ENCODE measurements at regions not wholly inside any gene's neighbourhood (a gene's known extent, or its start where the extent isn't known, plus 50 kb on each side); places are given as distances from the start of the nearest gene placed in this dataset.
"Not testable (repeated sequence)": the region's sequence is repeated elsewhere in the genome, so short reads cannot be mapped to it uniquely, and the experiment has no call there.

DNA sequence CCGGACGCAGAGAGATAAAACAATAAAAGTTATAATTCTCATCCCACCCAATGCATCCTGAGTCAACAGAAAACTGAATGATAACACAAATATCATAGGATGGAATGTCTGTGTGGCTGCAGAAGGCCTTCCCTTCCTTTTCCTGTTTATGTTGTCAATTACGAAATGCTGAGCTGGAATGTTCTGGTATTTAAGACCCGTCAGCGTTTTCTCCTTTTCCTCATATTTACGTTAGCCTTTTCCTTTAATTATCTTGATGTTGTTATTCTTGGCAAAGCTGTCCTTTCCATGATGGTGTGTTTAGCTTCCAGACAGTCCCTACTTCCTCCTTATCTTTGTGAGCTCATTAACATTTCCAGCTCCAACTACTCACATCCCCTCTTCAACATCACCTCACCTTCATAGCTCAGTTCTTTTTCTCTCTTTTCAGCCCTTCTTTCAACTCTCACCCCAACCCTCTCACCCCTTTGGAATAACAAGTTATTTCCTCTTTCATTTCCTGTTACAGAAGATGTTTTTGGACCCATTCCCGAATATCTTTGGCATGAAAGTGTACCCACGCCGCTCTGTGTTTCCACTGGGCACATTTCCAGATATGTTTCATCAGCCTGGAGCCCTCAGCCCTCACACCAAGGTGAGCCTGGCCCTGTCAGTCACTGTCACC is 221.6 kb downstream of the NR2F1-AS1 start:
- DNase-seq (ENCODE audit: low read depth in 2 of 3, low spot score in 1 of 3), result no peak

DNA sequence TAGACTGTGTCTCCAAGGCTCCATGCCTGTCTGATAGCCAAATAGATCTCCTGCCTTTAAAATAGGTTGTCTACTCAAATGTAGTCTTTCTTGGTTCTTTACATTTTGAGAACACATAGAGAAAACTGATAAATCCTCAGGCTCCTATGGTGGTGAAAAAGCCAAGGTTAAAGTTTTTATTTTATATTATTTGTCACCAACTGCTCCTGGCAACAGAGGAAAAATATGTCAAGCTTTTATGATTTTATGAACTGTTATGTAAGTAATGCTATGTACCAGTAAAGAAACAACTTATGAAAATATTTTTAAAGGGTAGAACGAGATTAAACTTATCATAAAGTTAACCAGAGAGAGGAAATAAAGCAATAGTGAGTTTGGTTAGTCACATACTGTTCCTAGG is 222.8 kb downstream of the NR2F1-AS1 start:
- DNase-seq (ENCODE audit: low read depth in 2 of 3, low spot score in 1 of 3), result no peak

DNA sequence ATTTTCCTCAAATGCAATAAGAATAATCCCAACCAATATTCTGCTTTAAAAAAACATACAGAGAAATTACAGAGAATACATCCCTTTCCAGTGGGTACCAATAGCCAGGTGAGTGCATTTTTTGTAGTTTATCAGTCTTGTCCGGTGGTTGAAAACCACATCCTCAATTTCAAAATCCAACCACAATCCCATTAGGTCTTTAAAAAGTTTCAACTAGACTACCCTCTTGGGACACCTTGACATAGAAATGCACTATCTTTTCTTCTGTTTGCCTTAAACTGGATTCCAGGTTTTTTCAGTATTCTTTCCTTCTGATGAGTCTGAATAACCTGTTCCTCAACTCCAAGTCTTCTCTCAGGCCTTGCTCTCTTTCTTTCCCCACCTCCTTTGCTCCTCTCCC is 223.3 kb downstream of the NR2F1-AS1 start:
- no peak for DNase-seq (ENCODE audit: low read depth in 2 of 3, low spot score in 1 of 3)

DNA sequence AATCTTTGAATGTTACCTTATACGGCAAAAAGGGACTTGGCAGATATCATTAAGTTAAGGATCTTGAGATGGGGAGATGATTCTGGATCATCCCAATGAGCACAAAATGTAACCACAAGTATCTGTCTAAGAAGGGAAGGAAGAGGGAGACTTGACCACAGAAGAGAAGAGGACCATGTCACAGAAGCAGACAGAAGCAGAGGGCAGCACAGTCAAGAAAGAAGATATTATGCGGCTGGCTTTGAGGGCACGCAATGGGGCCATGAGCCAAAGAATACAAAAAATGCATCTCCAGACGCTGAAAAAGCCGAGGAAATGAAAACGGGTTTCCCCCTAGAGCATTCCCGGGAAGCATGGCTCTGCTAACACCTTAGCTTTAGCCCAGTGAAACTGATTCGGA is 225.3 kb downstream of the NR2F1-AS1 start:
- no peak for DNase-seq (ENCODE audit: low read depth in 2 of 3, low spot score in 1 of 3)

DNA sequence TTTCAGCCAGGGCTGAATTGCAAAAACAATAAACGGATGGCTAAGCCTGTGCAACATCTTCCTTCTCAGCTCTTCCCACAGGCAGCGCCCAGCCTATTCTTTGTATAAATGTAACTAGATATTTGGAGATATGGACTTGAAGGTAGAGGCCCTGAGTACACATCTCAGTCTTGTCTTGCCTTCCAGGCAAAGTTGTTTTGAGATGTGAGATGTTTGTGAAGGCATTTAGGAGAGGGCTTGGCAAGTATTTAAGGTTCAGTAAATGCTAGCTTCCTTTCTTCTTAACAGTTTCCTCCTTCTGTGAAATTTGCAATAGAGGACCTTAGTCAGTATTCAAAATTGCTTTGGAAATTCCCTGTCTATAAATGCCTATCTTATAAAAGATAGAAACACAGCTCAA is 228.8 kb downstream of the NR2F1-AS1 start:
- DNase-seq (ENCODE audit: low read depth in 2 of 3, low spot score in 1 of 3), result no peak

DNA sequence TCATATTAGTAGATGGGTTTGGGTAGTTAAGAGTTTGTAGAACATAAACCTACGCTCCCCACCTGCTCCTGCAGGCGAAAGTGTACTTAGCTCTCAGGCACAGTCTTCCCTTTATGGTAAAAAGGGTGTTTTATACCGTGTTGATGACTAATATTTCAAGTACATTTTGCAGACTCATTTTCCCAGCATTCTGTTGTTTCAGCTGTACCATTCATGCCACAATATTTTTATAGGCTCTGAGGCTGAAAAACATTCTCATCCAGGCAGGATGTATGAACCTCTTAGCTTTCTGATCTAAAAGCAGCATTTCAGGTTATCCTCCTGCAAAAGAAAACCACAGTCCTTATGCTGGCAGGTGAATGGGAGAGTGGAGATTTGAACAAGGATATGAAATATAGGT is 231.4 kb downstream of the NR2F1-AS1 start:
- DNase-seq (ENCODE audit: low read depth in 2 of 3, low spot score in 1 of 3), result no peak

DNA sequence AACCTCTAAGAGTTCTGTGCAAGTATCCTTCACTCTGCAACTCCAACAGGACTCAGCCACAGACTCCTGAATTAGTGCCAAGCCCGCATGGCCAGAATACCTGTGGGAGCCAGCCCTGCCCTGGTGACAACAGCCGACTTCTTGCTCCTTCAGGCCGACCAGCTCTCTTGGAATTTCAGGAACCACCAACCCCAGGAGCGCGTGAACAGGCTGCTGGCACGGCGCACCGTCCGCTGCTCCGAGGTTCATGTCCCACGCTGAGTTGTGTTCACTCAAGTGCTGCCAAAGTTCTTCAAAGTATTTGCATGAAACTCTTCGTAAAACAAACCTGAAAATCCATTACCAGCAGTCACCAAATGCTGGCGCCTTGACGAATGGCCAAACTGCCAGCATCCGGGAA is 232.8 kb downstream of the NR2F1-AS1 start:
- no peak for DNase-seq (ENCODE audit: low read depth in 2 of 3, low spot score in 1 of 3)

DNA sequence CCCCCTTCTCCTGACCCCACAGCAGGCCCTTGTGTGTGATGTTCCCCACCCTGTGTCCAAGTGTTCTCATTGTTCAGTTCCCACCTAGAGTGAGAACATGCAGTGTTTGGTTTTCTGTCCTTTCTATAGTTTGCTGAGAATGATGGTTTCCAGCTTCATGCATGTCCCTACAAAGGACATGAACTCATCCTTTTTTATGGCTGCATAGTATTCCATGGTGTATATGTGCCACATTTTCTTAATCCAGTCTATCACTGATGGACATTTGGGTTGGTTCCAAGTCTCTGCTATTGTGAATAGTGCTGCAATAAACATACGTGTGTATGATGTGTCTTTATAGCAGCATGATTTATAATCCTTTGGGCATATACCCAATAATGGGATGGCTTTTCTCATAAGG is 234.2 kb downstream of the NR2F1-AS1 start:
- not testable (repeated sequence) for DNase-seq (ENCODE audit: low read depth in 2 of 3, low spot score in 1 of 3)

DNA sequence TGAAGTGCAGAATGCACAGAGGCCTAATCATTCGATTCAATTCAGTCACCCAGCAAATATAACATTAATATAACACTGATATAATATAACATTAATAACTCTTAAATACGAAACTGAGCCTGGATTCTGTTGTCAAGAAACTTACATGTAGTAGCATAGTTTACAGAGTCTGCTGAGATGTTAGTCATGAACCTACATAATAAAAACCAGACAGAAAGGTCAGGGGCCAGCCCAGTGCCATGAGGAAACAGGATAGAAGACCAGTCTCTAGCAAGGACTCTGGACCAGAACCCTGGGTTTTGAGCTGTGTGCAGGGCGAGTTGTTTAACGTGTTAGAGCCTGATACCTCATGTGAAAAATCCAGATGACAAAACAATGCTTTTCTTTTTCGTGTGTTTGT is 234.7 kb downstream of the NR2F1-AS1 start:
- DNase-seq (ENCODE audit: low read depth in 2 of 3, low spot score in 1 of 3), result no peak

DNA sequence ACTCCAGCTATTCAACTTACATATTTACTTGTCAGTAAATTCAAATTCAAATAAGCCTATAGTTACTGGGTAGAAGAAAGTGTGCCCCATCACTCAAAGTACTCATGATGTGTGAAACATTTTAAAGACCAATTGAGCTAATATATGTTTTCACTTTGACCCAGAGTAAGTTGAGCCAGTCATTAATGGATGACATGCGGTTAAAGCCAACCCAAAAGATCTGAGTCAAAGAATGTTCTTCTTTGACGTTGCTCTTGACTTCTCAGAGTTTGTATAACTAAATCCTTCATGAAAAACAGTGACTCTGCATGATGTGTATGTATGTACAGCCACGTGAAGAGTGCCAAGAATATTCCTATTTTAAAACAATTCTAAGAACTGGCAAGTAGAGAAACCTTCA is 237.4 kb downstream of the NR2F1-AS1 start:
- no peak for DNase-seq (ENCODE audit: low read depth in 2 of 3, low spot score in 1 of 3)

DNA sequence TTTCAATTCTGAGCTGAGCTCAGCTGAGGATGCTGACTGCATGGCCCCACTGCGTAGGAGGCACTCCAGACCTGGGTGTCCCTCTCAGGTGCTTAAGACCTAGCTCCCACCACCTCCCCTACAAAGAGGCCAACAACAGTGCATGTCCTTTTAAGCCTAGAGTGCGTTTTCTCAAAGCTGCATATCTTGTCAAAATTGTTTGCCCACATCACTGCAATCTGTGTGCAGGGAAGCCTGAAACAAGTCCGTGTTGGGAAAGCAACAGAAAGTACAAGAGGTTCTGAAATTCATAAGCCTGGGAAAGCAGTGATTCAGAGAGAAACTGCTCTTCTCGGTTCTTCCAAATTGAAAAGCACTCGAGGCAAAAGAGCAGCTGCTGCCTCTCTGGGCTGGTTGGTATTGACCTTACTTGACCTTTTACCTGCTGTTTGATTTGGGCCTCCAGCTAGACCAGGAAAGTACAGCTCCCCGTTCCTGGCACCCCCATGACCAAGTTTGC is 238.4 kb downstream of the NR2F1-AS1 start:
- no peak for DNase-seq (ENCODE audit: low read depth in 2 of 3, low spot score in 1 of 3)

DNA sequence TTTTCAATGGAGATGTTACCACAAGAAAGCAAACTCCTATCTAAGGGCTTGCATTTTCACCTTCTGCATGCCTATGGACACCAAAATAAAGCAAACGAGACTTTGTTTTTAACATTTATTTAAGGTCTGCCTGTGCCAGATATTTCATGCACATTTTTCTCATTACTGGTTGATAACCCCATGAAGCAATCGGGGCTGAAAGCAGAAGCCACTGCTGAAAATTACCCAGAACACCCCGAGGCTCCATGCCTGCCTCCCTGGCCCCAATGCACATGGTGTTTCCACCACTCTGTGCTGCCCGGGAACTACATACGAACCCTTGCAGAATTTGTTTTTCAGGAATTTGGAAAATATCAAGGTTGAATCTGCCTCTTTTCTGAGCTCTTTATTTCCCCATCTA is 240.1 kb downstream of the NR2F1-AS1 start:
- DNase-seq (ENCODE audit: low read depth in 2 of 3, low spot score in 1 of 3), result no peak

DNA sequence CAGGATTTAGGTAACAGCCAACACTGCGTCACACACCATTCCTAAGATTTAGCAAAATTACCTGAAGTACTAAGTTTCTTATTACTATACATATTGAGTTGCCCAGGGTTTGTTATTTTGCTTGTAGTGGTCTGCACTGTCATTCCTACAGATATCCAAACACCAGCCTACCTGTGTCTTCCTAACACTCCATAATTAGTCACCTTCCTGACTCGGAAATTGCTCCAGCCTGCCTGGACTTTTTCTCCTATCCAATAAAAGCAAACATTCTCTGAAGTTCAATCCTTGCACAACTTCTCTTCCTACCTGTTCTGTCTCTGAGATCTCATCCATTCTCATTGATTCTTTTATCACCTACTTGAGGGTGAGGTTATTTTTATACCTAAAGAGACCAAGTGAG is 243.9 kb downstream of the NR2F1-AS1 start:
- no peak for DNase-seq (ENCODE audit: low read depth in 2 of 3, low spot score in 1 of 3)

DNA sequence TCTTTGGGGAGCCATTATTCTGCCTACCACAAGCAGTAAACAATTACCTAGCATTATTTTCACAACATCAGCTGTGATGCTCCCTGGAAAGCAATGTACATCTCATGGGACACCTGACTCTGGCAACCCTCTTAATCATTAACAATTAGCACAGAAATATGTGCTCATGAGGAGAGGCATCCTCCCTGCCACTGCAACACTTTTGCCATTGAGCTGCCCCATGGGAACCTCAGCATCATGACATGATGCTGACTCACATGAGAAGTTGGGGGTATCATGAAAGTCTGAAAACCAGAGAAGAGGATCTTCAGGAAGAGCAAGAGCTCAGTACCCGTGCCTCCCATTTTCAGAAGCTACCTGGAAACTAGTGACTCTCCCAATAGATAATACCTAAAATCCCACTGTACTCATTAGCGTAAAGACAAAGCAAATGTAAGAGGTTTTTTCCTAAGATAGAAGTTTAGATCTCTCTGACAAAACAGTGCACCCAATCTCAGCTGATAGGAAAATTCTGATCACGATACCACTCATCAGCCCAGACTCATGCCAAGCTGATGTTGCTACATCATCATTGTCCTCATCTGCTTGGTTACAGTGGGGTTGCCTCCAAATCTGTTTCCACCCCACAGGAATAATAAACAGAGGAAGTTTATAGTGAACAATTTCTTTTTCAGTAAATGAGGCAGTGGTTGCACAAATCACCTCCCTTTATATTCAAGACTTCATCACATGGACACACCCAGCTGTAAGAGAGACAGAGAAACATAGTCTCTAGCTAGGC is 244.5 kb downstream of the NR2F1-AS1 start:
- DNase-seq (ENCODE audit: low read depth in 2 of 3, low spot score in 1 of 3), result no peak

DNA sequence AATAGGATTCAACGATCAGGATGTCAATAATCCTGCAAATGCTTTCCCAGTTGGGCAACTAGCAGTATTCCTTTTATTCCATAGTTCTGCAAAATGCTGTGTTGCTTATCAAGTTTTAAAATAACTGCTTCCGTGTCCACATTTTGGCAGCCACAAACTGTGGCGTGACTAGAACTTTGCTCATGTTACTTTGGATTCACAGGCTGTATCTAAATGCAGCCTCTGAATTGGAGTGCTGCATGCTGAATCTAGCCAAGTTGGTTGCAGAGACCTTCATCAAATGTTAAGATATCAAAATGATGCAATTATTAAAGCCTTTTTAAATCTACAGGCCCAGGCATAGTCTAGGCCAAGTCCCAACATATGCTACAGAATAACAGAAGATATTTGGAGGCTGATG is 249.2 kb downstream of the NR2F1-AS1 start:
- DNase-seq (ENCODE audit: low read depth in 2 of 3, low spot score in 1 of 3), result no peak

DNA sequence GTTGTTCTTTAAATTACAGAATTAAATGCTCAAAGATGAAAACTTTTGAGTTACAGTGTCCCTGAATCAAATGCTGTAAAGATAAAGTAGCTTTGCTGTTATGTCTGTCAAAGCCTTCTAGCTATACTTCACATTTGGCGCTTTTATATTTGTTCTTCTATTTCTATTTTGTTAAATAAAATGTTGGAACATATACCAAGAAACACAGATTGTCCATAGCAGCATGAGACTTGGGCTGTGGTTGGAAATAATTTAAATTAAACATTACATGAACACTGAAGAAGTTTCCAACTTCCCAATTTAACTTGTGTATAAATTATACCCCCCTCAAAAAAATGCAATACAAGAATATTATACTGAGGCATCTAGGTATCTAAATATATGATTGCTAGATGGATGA is 249.8 kb downstream of the NR2F1-AS1 start:
- DNase-seq (ENCODE audit: low read depth in 2 of 3, low spot score in 1 of 3), result no peak

DNA sequence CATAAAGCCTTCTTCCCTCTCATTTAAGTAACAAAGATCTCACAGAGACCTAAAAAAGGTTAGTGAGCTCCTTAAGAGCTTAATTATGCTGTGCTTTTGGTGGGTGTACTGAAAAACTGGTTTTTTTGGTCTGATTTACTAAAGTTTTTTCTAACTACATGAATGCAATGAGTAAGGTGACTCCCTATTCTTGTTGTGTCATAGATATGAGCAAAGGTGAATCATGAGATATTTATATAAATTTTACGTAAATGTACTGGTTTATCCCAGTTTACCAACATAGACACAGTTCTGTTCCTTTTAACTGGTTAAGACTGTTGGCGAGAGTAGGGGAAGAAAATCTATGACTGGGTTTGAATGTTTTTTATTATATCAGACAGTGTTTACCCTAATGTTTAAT is 250.5 kb downstream of the NR2F1-AS1 start:
- DNase-seq (ENCODE audit: low read depth in 2 of 3, low spot score in 1 of 3), result no peak

DNA sequence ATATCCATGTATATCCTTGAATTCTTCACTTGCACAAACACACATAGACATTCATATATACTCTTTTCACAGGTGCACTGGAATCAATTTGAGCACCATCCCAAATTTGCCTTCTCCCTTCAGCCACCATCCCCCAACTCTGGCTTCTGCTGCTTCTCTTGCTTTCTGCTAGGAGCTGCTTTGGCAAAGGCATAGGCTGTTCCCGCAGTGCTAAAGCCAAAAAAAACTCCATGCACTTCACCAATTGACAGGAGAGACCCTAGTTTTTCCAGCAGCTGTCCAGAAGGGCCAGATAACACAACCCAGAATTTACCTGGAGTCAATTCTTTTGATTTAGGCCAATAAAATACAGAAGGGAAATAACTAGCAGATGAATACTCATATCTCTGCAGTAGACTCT is 251.3 kb downstream of the NR2F1-AS1 start:
- DNase-seq (ENCODE audit: low read depth in 2 of 3, low spot score in 1 of 3), result no peak

DNA sequence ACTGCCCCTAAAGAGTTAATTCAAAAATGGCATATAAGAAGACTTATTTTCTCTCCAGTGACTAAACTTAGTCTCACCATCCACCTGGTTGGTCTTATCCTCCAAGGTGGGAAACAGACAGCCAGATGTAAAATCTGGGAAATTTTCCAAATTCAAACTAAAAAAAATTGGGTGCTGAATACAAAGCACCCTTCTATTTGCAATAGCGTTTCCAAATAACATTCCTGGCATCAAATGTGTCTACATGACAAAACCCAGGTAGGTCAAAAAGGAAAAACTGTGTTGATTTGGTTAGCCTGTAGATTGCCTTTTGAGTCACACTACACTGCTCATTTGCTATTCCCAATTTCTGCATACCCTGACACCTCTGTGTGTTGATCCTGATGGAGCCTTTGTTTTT is 252.2 kb downstream of the NR2F1-AS1 start:
- no peak for DNase-seq (ENCODE audit: low read depth in 2 of 3, low spot score in 1 of 3)

DNA sequence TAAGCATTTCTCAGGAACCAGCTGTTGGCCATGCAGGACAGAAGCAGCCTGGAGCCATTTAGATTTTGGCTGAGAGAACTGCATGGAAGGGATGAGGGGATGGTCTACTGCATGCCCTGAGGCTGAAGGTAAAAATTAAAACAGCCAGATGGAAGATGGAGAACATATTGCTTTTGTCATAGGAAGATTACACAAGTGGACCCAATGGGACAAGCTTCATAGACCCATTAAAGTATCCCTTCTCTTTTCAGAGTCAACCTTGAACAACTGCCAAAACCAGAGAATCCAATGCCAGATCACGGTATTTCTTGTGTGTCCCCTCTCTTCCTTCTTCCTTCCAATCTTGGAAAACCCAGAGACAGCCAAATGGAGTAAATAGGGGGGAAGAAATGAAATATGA is 253.4 kb downstream of the NR2F1-AS1 start:
- DNase-seq (ENCODE audit: low read depth in 2 of 3, low spot score in 1 of 3), result no peak

DNA sequence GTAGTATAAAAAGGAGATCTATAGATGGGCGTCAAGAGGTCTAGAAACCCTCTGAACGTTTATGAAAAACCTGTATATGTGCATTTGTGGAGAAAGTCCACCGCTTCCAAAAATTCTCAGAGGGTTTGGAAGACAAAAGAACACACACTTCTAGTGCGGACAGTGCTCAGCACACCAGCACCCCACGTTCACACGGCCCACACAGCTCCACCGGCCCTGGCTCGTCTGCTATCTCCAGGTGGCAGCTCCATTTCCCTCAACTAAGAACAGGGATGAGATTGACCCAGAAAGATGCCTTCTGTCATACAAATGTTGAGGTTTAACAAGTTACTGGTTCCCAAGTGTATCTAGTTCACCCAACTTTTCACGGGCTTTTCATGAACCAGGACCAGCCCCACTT is 255.1 kb downstream of the NR2F1-AS1 start:
- DNase-seq (ENCODE audit: low read depth in 2 of 3, low spot score in 1 of 3), result no peak

DNA sequence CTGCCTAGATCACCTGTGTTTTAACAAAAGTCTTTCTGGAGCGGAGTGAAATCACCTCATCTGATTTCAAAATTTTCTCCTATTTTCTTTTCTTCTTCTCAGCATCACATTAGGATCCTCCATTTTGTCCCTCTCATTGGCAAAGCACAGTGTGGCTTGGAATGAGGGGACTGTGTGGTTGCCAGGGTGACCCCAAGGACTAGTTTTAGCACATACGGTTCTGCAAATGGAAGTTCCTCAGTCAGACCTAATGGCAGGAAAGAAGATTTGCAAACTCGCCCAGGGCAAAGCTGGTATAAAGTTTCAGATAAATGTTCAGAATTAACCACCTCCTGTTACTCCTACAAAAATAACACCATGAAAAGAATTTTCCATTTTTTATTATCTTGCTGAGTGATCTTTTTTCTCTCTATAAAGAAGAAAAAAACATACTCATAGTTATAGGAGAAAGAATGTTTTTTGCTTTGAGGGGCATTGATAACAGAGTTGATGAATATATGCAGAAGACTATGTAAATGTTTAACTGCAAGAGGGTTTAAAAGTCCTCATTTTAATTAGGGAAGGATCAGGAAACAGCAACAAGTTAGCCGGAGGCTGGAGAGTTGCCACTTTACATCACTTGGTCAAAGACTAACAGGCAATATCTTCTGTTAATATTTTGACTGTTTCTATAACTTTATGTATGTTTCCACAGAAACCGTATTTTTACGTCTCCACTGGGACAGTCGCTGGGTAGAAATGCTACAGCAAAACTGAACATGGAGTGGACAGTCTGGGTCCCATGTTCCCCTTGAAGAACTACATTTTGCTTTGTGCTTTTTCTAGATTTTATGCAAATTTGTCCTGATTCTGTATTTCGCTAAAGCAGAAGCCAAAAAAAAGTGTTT is 257.8 kb downstream of the NR2F1-AS1 start:
- DNase-seq (ENCODE audit: low read depth in 2 of 3, low spot score in 1 of 3), result no peak

Data from stimulated activated CD4-positive, alpha-beta T cell treated with anti-CD3 and anti-CD28 coated beads, Interleukin-12 subunit alpha, Interleukin-12 subunit beta, amount 100 ng/mL, for 48 hours (primary cell).